Breast epithelium (tissue), 4 donors: ENCODE measurements at regions not wholly inside any gene's neighbourhood (a gene's known extent, or its start where the extent isn't known, plus 50 kb on each side); places are given as distances from the start of the nearest gene placed in this dataset.

ENCODE experiments used
- DNase-seq, 2 donors: peaks; one replicate each; pipeline ENCODE4 v3.0.0-alpha.2; 2019; ENCODE audit warnings: low spot score in 2 of 2
- H3K27ac ChIP-seq, 2 donors: fragments of 200-600 bp; sonication (generic) in 1 of 2; one replicate each; pipeline ENCODE4 v1.5.1; 2016 to 2019; ENCODE audit warnings: mild to moderate bottlenecking in 1 of 2
- H3K27me3 ChIP-seq, 2 donors: fragments of 200-600 bp; sonication (generic) in 1 of 2; one replicate each; pipeline versions ENCODE4 v1.5.1 to v1.6.0; 2017 to 2019; ENCODE audit warnings: control low read depth in 1 of 2, mild to moderate bottlenecking in 1 of 2
- H3K36me3 ChIP-seq: fragments of 200-600 bp; one replicate; pipeline ENCODE4 v1.5.1; 2019
- H3K4me1 ChIP-seq, 2 donors: fragments of 200-600 bp; sonication (generic); one replicate each; pipeline ENCODE4 v1.5.1; 2016 to 2019; ENCODE audit warnings: control low read depth in 1 of 2
- H3K4me3 ChIP-seq, 3 donors: fragments of 200-600 bp; sonication (generic); 1 replicate in 2 of 3; 2 replicates in 1 of 3; pipeline ENCODE4 v1.5.1; 2016 to 2019; ENCODE audit warnings: mild to moderate bottlenecking in 3 of 3, moderate library complexity in 2 of 3
- H3K9me3 ChIP-seq, 2 donors: fragments of 200-600 bp; sonication (generic) in 1 of 2; one replicate each; pipeline ENCODE4 v1.5.1; 2016 to 2019; ENCODE audit warnings: control low read depth in 1 of 2
- POLR2A ChIP-seq: fragments of 450-650 bp; IDR thresholded peaks from one replicate; pipeline ENCODE4 v1.6.1; 2016; ENCODE audit warnings: antibody characterized with exemption, mild to moderate bottlenecking, moderate library complexity
- POLR2AphosphoS5 ChIP-seq, 3 donors: sonication (generic); formaldehyde crosslinking; IDR thresholded peaks; one replicate each; pipeline ENCODE4 v1.6.1; 2017; ENCODE audit warnings: antibody characterized with exemption in 3 of 3
- intact Hi-C: fragments of 100-400 bp; cut with DNase I; formaldehyde crosslinking; loops from one replicate; pipeline ENCODE4 v1.15.1; 2023; ENCODE audit warnings: low total_unique reads
- TF ChIP-seq, protein P1 (sequence below), 3 donors: fragments of 450-650 bp; IDR thresholded peaks; one replicate each; pipeline ENCODE4 v1.5.1; 2016 to 2017; ENCODE audit warnings: antibody characterized with exemption in 3 of 3, mild to moderate bottlenecking in 3 of 3, moderate library complexity in 3 of 3

DNA sequence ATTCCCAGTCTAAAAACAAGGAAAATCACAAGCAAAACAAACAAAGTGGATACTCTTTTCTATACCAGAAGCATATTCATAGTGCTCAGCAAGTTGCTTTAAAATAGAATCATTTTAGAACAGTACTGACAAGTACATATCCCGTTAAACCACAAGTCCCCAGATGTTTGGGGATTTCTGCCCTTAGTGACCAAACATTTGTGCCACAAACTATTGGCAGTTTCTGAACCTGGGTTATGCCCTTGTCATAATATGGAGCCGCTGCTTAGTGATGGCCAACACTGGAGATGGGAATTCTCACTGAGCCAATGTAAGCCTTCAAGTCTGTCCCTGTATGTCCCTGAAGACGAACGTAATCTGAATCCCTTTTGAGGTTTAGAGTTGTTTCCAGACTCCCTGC is 436.7 kb upstream of the JAG1 start:
- intact Hi-C loops = no loop called here
- no peak for DNase-seq

GRCh38 chr20:11111191-11111590 is 437.4 kb upstream of the JAG1 start:
- no peaks in the 10 kb centered on the region for H3K27me3 ChIP-seq
- DNase-seq = no peak
- no peaks in the 10 kb centered on the region for H3K36me3 ChIP-seq
- H3K27ac ChIP-seq = no peak overlapping the region
- TF ChIP-seq, protein P1, sequence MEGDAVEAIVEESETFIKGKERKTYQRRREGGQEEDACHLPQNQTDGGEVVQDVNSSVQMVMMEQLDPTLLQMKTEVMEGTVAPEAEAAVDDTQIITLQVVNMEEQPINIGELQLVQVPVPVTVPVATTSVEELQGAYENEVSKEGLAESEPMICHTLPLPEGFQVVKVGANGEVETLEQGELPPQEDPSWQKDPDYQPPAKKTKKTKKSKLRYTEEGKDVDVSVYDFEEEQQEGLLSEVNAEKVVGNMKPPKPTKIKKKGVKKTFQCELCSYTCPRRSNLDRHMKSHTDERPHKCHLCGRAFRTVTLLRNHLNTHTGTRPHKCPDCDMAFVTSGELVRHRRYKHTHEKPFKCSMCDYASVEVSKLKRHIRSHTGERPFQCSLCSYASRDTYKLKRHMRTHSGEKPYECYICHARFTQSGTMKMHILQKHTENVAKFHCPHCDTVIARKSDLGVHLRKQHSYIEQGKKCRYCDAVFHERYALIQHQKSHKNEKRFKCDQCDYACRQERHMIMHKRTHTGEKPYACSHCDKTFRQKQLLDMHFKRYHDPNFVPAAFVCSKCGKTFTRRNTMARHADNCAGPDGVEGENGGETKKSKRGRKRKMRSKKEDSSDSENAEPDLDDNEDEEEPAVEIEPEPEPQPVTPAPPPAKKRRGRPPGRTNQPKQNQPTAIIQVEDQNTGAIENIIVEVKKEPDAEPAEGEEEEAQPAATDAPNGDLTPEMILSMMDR (IDR thresholded peaks at IDR 0.05) = no peak
- TF ChIP-seq POLR2A (no peak), POLR2AphosphoS5 (IDR thresholded peaks at IDR 0.05) (no peak)
- H3K4me3 ChIP-seq = no peak overlapping the region
- H3K9me3 ChIP-seq = no peaks in the 10 kb centered on the region
- H3K4me1 ChIP-seq = no peaks in the 10 kb centered on the region
- intact Hi-C loops = no loop called here

More for the DNA sequence above, 436.7 kb upstream of the JAG1 start:
- Histone ChIP-seq H3K27ac (no peak overlapping the region), H3K4me1 (no peaks in the 10 kb centered on the region), H3K27me3 (no peaks in the 10 kb centered on the region), H3K36me3 (no peaks in the 10 kb centered on the region), H3K4me3 (no peak overlapping the region), H3K9me3 (no peaks in the 10 kb centered on the region)
- no peak for TF ChIP-seq POLR2A
- TF ChIP-seq, protein P1 (IDR thresholded peaks at IDR 0.05) = no peak
- no peak for TF ChIP-seq POLR2AphosphoS5 (IDR thresholded peaks at IDR 0.05)

- H3K27ac ChIP-seq = no peak overlapping the region
- intact Hi-C loops = no loop called here
- DNase-seq = no peak
- TF ChIP-seq POLR2AphosphoS5 (IDR thresholded peaks at IDR 0.05) = no peak
- TF ChIP-seq, protein P1 (IDR thresholded peaks at IDR 0.05) = no peak
- no peak for TF ChIP-seq POLR2A
- H3K36me3 ChIP-seq = no peaks in the 10 kb centered on the region
- H3K9me3 ChIP-seq = no peaks in the 10 kb centered on the region
- no peak overlapping the region for H3K4me3 ChIP-seq
- no peaks in the 10 kb centered on the region for H3K27me3 ChIP-seq
- no peaks in the 10 kb centered on the region for H3K4me1 ChIP-seq
Observed at GRCh38 chr20:11112832-11113231, 439.0 kb upstream of the JAG1 start.

GRCh38 chr20:11114382-11114781 is 440.6 kb upstream of the JAG1 start:
- Histone ChIP-seq H3K27me3 (no peaks in the 10 kb centered on the region), H3K27ac (no peak overlapping the region), H3K4me3 (no peak overlapping the region), H3K9me3 (no peaks in the 10 kb centered on the region), H3K4me1 (no peaks in the 10 kb centered on the region), H3K36me3 (no peaks in the 10 kb centered on the region)
- intact Hi-C loops = no loop called here
- DNase-seq = no peak
- TF ChIP-seq, protein P1 (IDR thresholded peaks at IDR 0.05) = no peak
- TF ChIP-seq POLR2AphosphoS5 (IDR thresholded peaks at IDR 0.05) (no peak), POLR2A (no peak)

DNA sequence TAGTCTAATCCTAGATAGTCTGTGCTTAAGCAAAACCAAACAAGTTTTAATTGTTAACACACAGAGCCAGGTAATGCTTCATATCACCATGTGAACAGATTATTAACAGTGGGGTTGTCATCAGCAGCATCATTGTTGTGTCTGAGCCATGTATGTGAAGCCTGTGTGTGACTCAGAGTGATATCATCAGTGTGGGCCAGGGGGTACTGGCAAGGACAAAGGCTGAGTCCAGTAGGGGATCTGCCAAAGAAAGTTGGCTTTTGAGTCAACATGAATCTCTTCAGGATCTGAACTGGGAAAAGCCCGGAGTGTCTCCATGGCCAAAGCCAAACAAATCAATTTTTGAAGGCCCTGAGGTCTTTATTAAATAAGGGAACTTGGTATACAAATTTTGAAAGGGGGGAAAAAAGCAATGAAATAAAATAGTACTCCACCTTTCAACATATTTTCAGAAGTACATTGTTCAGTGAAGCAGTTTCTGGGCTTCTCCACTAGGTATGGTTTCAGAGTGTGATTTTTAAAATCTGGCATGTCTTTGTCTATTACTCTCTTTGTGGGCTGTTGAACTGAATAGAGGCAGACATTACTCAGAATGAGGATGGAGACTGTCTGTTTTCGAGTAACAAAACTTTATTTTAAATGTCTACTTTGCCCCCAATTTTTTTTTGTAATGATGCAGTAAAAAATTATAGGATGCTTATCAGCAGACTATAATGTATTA is 444.2 kb upstream of the JAG1 start:
- intact Hi-C loops = no loop called here
- no peaks in the 10 kb centered on the region for H3K9me3 ChIP-seq

More for the DNA sequence above, 444.2 kb upstream of the JAG1 start:
- Histone ChIP-seq H3K27ac (no peak overlapping the region), H3K36me3 (no peaks in the 10 kb centered on the region), H3K27me3 (no peaks in the 10 kb centered on the region), H3K4me3 (no peak overlapping the region), H3K4me1 (no peaks in the 10 kb centered on the region)
- DNase-seq = no peak
- TF ChIP-seq POLR2A (no peak), POLR2AphosphoS5 (IDR thresholded peaks at IDR 0.05) (no peak)
- TF ChIP-seq, protein P1 (IDR thresholded peaks at IDR 0.05) = no peak
